NCI-H1417 treated with DMSO at 0.1 percent for 48 hours (cell line): ENCODE measurements at regions not wholly inside any gene's neighbourhood (a gene's known extent, or its start where the extent isn't known, plus 50 kb on each side); places are given as distances from the start of the nearest gene placed in this dataset.

Source experiments
- DNase-seq: peaks from one replicate; lab custom pipeline; 2025; lab: John Stamatoyannopoulos, UW

- DNase-seq, result no peak
These were observed 188.4 kb upstream of the TSHZ2 start for GRCh38 chr20:52783769-52784168.

GRCh38 chr20:52780462-52780861 lies 191.7 kb upstream of the TSHZ2 start:
- no peak for DNase-seq

GRCh38 chr20:52779125-52779524 lies 193.0 kb upstream of the TSHZ2 start:
- DNase-seq, result no peak

GRCh38 chr20:52777171-52777570 lies 195.0 kb upstream of the TSHZ2 start:
- no peak for DNase-seq

GRCh38 chr20:52775786-52776185 lies 196.4 kb upstream of the TSHZ2 start:
- DNase-seq, result no peak

GRCh38 chr20:52768694-52769093 lies 203.5 kb upstream of the TSHZ2 start:
- no peak for DNase-seq

GRCh38 chr20:52766645-52767435 lies 205.3 kb upstream of the TSHZ2 start:
- DNase-seq, result no peak

GRCh38 chr20:52763321-52763853 lies 208.8 kb upstream of the TSHZ2 start:
- no peak for DNase-seq

GRCh38 chr20:52761867-52762266 lies 210.3 kb upstream of the TSHZ2 start:
- DNase-seq, result no peak

GRCh38 chr20:52760791-52761190 lies 211.4 kb upstream of the TSHZ2 start:
- DNase-seq, result no peak

GRCh38 chr20:52757411-52757810 lies 214.7 kb upstream of the TSHZ2 start:
- DNase-seq, result no peak

- no peak for DNase-seq
These were observed 216.4 kb upstream of the TSHZ2 start for GRCh38 chr20:52755744-52756143.

GRCh38 chr20:52754366-52754765 lies 217.8 kb upstream of the TSHZ2 start:
- no peak for DNase-seq

GRCh38 chr20:52752023-52752422 lies 220.1 kb upstream of the TSHZ2 start:
- DNase-seq, result no peak

GRCh38 chr20:52751571-52751970 lies 220.6 kb upstream of the TSHZ2 start:
- DNase-seq, result no peak

- DNase-seq, result no peak
These were observed 222.2 kb upstream of the TSHZ2 start for GRCh38 chr20:52749938-52750337.

- DNase-seq, result no peak
These were observed 223.2 kb upstream of the TSHZ2 start for GRCh38 chr20:52748990-52749389.

- DNase-seq, result no peak
These were observed 223.7 kb upstream of the TSHZ2 start for GRCh38 chr20:52748285-52748932.

- DNase-seq, result no peak
These were observed 224.3 kb upstream of the TSHZ2 start for GRCh38 chr20:52747845-52748284.

- DNase-seq, result no peak
These were observed 225.4 kb upstream of the TSHZ2 start for GRCh38 chr20:52746770-52747169.

- no peak for DNase-seq
These were observed 226.0 kb upstream of the TSHZ2 start for GRCh38 chr20:52746190-52746589.

GRCh38 chr20:52744441-52744840 lies 227.7 kb upstream of the TSHZ2 start:
- no peak for DNase-seq

- no peak for DNase-seq
These were observed 234.1 kb upstream of the TSHZ2 start for GRCh38 chr20:52738081-52738480.
